ENCODE measurements at regions not wholly inside any gene's neighbourhood (a gene's known extent, or its start where the extent isn't known, plus 50 kb on each side); places are given as distances from the start of the nearest gene placed in this dataset.

GRCh38 chr15:46326173-46326572 is 691.3 kb downstream of the SQOR start:
- no peak for DNase-seq

DNA sequence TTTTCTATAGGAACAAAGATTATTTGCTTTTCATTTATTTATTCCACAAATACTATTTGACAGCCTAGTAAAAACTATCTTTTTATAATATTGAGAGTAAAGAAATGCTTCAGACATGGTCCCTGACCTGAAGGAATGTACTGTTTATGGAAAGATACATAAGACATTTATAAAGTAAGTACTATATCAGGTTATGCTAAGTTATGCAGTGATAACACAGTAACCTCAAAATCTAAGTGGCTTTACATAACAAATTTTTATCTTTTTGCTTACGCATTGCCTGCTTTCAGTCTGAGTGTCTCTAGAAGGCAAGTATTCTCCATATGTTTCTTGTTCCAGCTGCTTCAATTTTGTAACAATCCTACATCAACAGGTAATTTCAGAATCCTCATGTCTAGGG is 694.0 kb downstream of the SQOR start:
- DNase-seq, result no peak

- no peak for DNase-seq
Measured at GRCh38 chr15:46329876-46330275, 695.0 kb downstream of the SQOR start.

DNA sequence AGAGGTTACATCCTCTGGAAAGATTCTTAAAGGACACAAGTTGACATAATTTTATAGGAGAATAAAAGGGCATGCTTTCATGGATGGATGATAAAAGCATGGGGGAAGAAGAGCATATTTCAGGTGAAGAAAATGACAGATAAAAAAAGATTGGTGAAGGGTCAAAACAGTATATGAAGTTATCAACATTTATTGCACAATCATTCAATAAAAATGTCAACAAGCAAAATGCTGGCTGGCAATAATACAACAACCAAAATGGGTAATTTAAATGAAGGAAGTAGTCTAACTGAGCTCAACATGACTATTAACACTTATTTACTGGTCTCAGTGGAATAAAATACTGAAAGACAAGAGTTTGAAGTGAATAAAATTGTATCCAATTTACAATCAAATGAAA is 696.7 kb downstream of the SQOR start:
- DNase-seq, result no peak

- DNase-seq, result no peak
Measured at GRCh38 chr15:46343196-46343935, 708.5 kb downstream of the SQOR start.

DNA sequence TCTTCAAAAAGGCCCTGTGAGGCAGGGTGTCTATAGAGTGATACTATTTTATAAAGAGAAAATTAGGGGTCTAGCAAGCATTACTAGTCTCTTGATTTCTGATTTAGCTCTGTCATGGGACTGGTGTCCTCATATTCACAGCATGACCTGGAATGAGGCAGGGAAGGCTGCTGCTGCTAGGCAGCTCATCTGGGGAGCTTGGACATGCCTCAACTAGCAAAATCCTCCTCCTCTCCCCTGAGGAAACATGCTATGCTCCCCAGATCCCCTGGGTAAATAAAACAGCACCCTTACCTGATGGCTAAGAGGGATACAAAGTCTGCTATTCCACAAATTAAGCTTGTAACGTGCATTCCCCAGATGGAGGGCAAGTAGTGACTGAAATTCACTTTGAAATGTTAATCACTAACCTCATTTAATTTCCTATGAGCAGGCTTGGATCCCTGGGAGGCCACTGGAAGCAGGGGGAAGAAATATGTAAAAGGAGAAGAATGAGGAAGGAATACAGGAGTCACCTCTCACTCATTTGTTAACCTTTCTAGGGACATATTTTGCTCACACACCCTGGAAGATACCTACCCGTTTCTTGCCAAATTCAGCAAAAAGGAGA is 709.4 kb downstream of the SQOR start:
- no peak for DNase-seq

DNA sequence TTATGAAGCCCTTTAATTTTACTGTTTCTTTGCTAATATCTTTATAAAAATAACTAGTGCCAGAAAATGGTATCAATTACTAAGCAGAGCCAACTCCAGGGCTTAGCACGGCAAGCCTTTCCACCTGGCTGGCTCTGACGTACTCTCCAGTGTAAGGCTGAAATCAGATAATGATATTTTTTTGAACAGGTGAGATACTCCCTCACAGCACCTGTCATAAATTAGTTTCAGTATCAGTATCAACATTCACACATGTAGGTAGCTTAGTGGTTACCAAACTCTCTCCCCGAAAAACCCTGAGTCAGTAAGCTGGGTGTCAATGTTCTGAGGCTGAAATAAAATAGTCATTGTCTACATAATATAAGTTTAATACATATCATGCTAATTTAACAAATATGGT is 710.1 kb downstream of the SQOR start:
- no peak for DNase-seq

DNA sequence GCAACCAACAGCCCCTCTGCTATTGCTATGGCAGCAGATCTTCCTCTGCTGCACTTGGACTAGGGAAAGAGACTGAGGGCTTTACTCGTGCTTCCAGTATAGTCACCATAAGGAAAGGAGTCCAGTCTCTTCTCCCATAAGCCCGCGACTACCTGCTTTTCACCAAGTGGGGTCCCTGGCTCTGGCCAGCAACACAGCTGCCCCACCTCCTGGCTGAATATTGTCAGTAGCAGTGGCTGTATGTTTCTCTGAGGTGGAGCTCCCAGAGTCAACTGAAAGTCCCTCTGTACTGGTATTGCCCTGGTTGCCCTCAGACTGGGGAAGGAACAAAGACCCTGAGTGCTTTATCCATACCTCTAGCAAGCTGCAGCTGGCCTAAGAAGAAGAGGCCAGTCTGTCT is 719.6 kb downstream of the SQOR start:
- no peak for DNase-seq

DNA sequence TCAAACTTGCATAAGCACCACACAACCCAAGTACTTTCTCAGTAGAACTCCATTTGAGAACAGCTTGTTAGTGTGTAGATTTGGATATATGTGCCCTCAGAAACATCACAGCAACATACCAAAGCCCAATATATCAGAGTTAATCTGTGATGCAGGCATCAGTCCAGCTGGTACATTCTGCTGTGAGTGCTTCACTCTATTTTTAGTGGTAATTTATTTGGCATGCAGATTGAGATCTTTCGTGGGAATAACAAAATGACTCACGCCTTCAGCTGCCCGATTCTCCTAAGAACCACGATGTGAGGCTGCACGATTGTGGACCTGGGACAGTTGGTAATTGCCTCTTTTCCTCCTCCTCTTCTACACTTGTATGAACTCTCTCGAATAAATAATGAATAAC is 730.7 kb downstream of the SQOR start:
- no peak for DNase-seq

GRCh38 chr15:46366360-46367007 is 731.7 kb downstream of the SQOR start:
- no peak for DNase-seq

GRCh38 chr15:46383978-46384377 is 749.1 kb downstream of the SQOR start:
- no peak for DNase-seq

- no peak for DNase-seq
Measured at GRCh38 chr15:46386356-46386755, 751.5 kb downstream of the SQOR start.

- no peak for DNase-seq
Measured at GRCh38 chr15:46389739-46390138, 754.9 kb downstream of the SQOR start.

- DNase-seq, result no peak
Measured at GRCh38 chr15:46394463-46394862, 759.6 kb downstream of the SQOR start.

DNA sequence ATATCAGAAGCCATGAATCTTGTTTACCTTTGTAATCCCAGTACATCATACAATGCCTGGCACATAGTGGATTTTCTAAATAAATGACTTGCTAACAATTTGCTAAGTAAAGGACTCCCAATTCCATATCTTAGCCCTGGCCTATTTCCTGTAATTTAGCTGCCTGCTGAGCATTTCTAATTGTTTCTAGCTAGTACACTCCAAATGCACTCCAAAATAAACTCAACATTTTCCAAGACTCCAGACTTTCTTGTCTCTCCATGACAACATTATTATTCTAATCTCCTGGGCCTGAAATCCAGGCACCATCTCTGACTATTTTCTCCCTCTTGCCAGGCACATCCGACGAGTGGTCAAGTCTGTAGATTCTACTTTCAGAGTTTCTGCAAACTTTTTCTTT is 773.5 kb downstream of the SQOR start:
- DNase-seq, result no peak

DNA sequence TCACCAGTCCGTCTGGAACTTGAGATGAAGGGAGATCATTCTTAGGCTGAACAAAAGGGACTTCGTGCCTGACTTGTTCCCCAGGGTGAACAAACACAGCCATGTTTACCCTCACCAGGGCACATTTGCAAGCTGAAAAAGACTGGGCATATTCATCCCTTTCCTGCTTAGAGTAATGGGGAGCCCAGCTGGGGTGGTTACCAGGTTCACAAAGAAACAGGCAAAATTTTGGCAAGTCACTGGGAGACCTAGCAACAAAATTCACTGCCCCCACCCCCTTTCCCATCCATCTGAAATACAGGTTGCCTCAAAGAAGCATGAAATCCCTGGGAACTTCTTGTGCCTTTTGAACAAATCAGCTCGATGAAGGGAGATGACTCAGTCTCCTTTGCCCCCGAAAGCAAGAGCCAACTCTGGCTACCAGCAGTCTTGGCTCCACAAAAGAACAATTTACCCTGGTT is 775.0 kb downstream of the SQOR start:
- no peak for DNase-seq

- no peak for DNase-seq
Measured at GRCh38 chr15:46410705-46411104, 775.9 kb downstream of the SQOR start.

GRCh38 chr15:46411900-46412299 is 777.1 kb downstream of the SQOR start:
- no peak for DNase-seq

GRCh38 chr15:46413799-46414198 is 779.0 kb downstream of the SQOR start:
- no peak for DNase-seq

DNA sequence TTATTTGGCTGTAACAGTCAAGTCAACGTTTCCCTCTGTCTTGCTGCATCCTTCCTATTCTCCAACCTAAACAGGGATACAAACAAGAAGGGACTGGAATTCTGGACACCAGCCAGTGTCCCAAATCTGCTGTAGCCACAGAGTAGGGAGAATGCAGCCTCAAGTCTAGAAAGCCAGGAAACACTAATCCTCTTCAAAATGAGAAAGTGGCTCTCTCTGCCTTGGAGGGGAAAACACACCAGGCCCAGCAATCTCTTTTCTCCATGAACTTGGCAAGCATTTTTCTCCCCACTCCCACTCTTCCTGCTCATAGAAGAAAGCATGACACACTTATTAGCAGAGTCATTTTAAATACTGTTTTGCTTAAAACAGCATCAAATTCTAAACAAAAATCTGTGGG is 781.7 kb downstream of the SQOR start:
- DNase-seq, result no peak

- no peak for DNase-seq
Measured at GRCh38 chr15:46420990-46421389, 786.2 kb downstream of the SQOR start.

GRCh38 chr15:46441294-46442062 is 806.6 kb downstream of the SQOR start:
- DNase-seq, result peak; percentile 6

GRCh38 chr15:46442184-46442583 is 807.4 kb downstream of the SQOR start:
- no peak for DNase-seq
